GM20000 (cell line): ENCODE measurements at regions not wholly inside any gene's neighbourhood (a gene's known extent, or its start where the extent isn't known, plus 50 kb on each side); places are given as distances from the start of the nearest gene placed in this dataset.

Source experiments
- DNase-seq: peaks from one replicate; pipeline ENCODE4 v3.0.0; 2012; ENCODE audit warnings: low spot score
- TF ChIP-seq, protein P1 (sequence below): IDR thresholded peaks from 2 replicates; pipeline ENCODE4 v1.5.1; 2012; ENCODE audit warnings: mild to moderate bottlenecking, control low read depth; ENCODE audit errors: extremely low read depth, missing control alignments

GRCh38 chr3:189464799-189465198 is 166.4 kb upstream of the TP63 start:
- TF ChIP-seq, protein P1, sequence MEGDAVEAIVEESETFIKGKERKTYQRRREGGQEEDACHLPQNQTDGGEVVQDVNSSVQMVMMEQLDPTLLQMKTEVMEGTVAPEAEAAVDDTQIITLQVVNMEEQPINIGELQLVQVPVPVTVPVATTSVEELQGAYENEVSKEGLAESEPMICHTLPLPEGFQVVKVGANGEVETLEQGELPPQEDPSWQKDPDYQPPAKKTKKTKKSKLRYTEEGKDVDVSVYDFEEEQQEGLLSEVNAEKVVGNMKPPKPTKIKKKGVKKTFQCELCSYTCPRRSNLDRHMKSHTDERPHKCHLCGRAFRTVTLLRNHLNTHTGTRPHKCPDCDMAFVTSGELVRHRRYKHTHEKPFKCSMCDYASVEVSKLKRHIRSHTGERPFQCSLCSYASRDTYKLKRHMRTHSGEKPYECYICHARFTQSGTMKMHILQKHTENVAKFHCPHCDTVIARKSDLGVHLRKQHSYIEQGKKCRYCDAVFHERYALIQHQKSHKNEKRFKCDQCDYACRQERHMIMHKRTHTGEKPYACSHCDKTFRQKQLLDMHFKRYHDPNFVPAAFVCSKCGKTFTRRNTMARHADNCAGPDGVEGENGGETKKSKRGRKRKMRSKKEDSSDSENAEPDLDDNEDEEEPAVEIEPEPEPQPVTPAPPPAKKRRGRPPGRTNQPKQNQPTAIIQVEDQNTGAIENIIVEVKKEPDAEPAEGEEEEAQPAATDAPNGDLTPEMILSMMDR = no peak
- DNase-seq = no peak

DNA sequence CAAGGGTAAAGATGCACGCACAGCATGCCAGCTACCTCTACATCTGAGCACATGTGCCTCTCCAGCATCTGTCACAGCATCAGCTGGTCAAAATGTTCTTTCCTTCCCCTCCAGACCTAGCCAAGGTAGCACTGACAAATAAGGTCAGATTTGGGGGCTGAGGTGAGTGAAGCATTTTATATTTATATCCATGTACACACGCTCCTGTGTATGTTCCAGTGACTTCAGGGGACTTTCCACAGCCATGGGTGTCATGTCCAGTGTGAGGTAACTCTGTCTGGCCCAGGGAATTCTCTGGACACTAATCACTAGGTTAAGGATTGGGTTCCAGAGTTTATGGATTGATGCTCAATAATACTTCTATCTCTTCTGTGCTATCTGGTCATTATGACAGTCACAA is 165.2 kb upstream of the TP63 start:
- TF ChIP-seq, protein P1 = no peak
- no peak for DNase-seq

DNA sequence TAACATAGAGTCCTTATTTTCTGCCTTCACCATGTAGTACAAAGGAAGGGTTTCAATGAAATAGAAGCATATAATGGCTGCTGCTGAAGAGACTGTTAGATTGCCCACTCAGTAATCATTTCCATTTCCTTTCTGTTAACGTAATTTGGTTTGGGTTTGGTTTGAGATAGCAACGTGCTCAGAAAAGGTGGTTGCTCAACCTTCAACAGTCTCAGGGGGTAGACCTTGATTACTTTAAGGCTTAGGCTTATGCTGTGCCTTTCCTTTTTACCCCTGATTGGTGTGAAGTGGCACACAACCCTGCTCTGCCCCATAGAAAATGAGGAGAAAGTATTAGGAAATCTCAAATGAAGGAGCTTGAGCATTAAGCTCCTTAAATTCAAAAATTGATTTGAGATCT is 163.7 kb upstream of the TP63 start:
- no peak for DNase-seq
- TF ChIP-seq, protein P1 = no peak

GRCh38 chr3:189474944-189475343 is 156.2 kb upstream of the TP63 start:
- no peak for DNase-seq
- TF ChIP-seq, protein P1 = no peak

DNA sequence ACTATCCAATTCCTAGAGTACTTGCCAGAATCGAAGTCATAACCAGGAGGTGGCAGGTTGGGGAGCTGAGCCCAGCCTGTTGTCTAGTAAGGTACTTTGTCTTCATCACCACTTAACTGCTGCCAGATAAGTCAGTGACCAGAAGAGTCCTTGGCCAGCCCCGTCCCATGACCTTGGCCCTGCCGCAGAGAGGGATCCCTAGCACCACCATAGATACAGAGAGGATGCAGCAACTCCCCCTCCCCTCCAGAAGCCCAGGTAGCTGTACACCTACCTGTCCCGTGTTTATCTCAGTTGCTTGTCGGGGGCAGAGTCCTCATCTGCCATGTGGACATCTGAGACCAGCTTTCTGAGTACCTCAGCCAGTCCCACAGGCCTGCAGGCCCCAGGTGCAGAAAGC is 153.6 kb upstream of the TP63 start:
- TF ChIP-seq, protein P1 = no peak
- DNase-seq = no peak

- TF ChIP-seq, protein P1 = no peak
- DNase-seq = no peak
Observed at GRCh38 chr3:189486556-189486955, 144.6 kb upstream of the TP63 start.

- DNase-seq = no peak
- TF ChIP-seq, protein P1 = no peak
Observed at GRCh38 chr3:189488241-189488767, 142.9 kb upstream of the TP63 start.
